PC-9 (cell line): ENCODE measurements at regions not wholly inside any gene's neighbourhood (a gene's known extent, or its start where the extent isn't known, plus 50 kb on each side); places are given as distances from the start of the nearest gene placed in this dataset.

Experiments used
- CTCF ChIP-seq: fragments of 200-600 bp; sonication (generic); conservative IDR thresholded peaks from 2 replicates; pipeline ENCODE4 v1.6.1; 2017; ENCODE audit warnings: mixed run types, antibody characterized with exemption, mild to moderate bottlenecking, moderate library complexity
- EZH2 ChIP-seq: fragments of 200-600 bp; sonication (generic); IDR thresholded peaks from 2 replicates; pipeline ENCODE4 v1.8.0; 2017; ENCODE audit warnings: antibody characterized with exemption, low read depth

- TF ChIP-seq EZH2 (no peak), CTCF (no peak)
Observed at GRCh38 chrX:122517786-122518185, 666.3 kb upstream of the GRIA3 start.
